ENCODE measurements at regions not wholly inside any gene's neighbourhood (a gene's known extent, or its start where the extent isn't known, plus 50 kb on each side); places are given as distances from the start of the nearest gene placed in this dataset.

GRCh38 chr9:17856995-17857394, 278.1 kb downstream of the SH3GL2 start:
- Histone ChIP-seq H3K4me2 (ENCODE audit: low read depth, low read length) (no peak overlapping the region), H3K56ac (ENCODE audit: extremely low read depth, insufficient read depth, low read length) (no peak overlapping the region), H3K4ac (ENCODE audit: low read depth, low read length) (no peak overlapping the region), H4K20me1 (ENCODE audit: insufficient read depth, low read length) (no peaks in the 10 kb centered on the region), H3K4me3 (ENCODE audit: insufficient read depth, low read depth, low read length) (no peak overlapping the region), H3K14ac (replicated peaks; ENCODE audit: low read depth, low read length) (no peak overlapping the region), H4K8ac (ENCODE audit: low read depth in 2 of 2, low read length in 2 of 2) (no peak overlapping the region), H4K91ac (ENCODE audit: insufficient read depth, low read depth, low read length) (no peak overlapping the region), H3K9ac (ENCODE audit: low read depth, low read length) (no peak overlapping the region), H3K23ac (ENCODE audit: low read depth, low read length) (no peak overlapping the region), H4K5ac (ENCODE audit: low read depth, low read length) (no peak overlapping the region), H2BK120ac (ENCODE audit: low read depth, low read length) (no peak overlapping the region), H3K9me3 (ENCODE audit: control insufficient read depth, insufficient read depth, low read length) (no peaks in the 10 kb centered on the region), H2BK5ac (ENCODE audit: low read depth, low read length, poor library complexity, severe bottlenecking) (no peak overlapping the region), H2AK9ac (replicated peaks; ENCODE audit: low read depth, low read length, poor library complexity) (no peak overlapping the region), H3K79me1 (ENCODE audit: low read depth in 1 of 2, low read length in 2 of 2) (no peaks in the 10 kb centered on the region), H2BK15ac (ENCODE audit: low read depth, low read length) (no peak overlapping the region), H3K18ac (ENCODE audit: low read depth, low read length) (no peak overlapping the region), H2AFZ (replicated peaks; ENCODE audit: low read length, poor library complexity) (no peak overlapping the region), H3K4me1 (ENCODE audit: control insufficient read depth, insufficient read depth, low read length) (no peaks in the 10 kb centered on the region), H2AK5ac (ENCODE audit: low read depth, low read length) (no peak overlapping the region), H2BK20ac (ENCODE audit: low read depth, low read length) (no peak overlapping the region), H3K27ac (ENCODE audit: insufficient read depth, low read length) (no peak overlapping the region), H3K36me3 (ENCODE audit: control insufficient read depth, insufficient read depth, low read length) (no peaks in the 10 kb centered on the region), H3K27me3 (ENCODE audit: control insufficient read depth, insufficient read depth, low read length) (no peaks in the 10 kb centered on the region; the same call in 1 of the 2 replicates), H3K9me1 (ENCODE audit: insufficient read depth, low read length) (no peaks in the 10 kb centered on the region)
- in situ Hi-C loops (cut with MboI; ENCODE audit: low sequenced_read_pairs): no loop called here
- no peak for ATAC-seq (ENCODE audit: low read depth)
- no CpG with 5 or more reads among the region's 3 CpGs for WGBS, 2 experiments (ENCODE audit: extremely low coverage in 2 of 2, insufficient read length in 1 of 2)
- ChIA-PET POLR2A (ENCODE audit: unreplicated experiment) (no interaction called here), CTCF (no interaction called here)
- no peak for DNase-seq
- dilution Hi-C loops (cut with HindIII; ENCODE audit: low sequenced_read_pairs, unreplicated experiment): no loop called here
- TF ChIP-seq MAFK (IDR thresholded peaks at IDR 0.05; ENCODE audit: low read depth, low read length): no peak
- no peak for TF ChIP-seq MXI1 (IDR thresholded peaks at IDR 0.05; ENCODE audit: borderline replicate concordance, low read depth, low read length)
- TF ChIP-seq MAZ (IDR thresholded peaks at IDR 0.05; ENCODE audit: borderline replicate concordance, low read depth, low read length): no peak
- no peak for TF ChIP-seq CTCF (conservative IDR thresholded peaks at IDR 0.05; ENCODE audit: low read depth, low read length)
- no peak for TF ChIP-seq RCOR1 (IDR thresholded peaks at IDR 0.05; ENCODE audit: insufficient replicate concordance, low read length)
- no peak for TF ChIP-seq RFX5 (IDR thresholded peaks at IDR 0.05; ENCODE audit: low read depth, low read length)
- TF ChIP-seq NFE2L2 (IDR thresholded peaks at IDR 0.05; ENCODE audit: low read depth, low read length): no peak
- TF ChIP-seq FOS (IDR thresholded peaks at IDR 0.05; ENCODE audit: low read depth, low read length): no peak
- no peak for TF ChIP-seq CHD1 (IDR thresholded peaks at IDR 0.05; ENCODE audit: low read depth, low read length)
- TF ChIP-seq ELK1 (IDR thresholded peaks at IDR 0.05; ENCODE audit: borderline replicate concordance, low read depth, low read length): no peak
- no peak for TF ChIP-seq RAD21 (IDR thresholded peaks at IDR 0.05; ENCODE audit: low read length)
- TF ChIP-seq CEBPB (IDR thresholded peaks at IDR 0.05; ENCODE audit: low read depth, low read length): no peak
- TF ChIP-seq SMC3 (IDR thresholded peaks at IDR 0.05; ENCODE audit: low read depth, low read length): no peak
- no TSS peak for BruUV-seq (replicated peaks)
- intact Hi-C loops (cut with micrococcal nuclease): loop anchor here (10.0 kb wide), 1 partner anchor 58 kb away; no protein-coding TSS in a partner anchor
